Panc1 (cell line): ENCODE measurements at regions not wholly inside any gene's neighbourhood (a gene's known extent, or its start where the extent isn't known, plus 50 kb on each side); places are given as distances from the start of the nearest gene placed in this dataset.

Experiments used
- CTCF ChIP-seq: fragments of 450-650 bp; IDR thresholded peaks from 2 replicates; pipeline ENCODE4 v1.5.1; 2017; ENCODE audit warnings: mild to moderate bottlenecking
- POLR2AphosphoS5 ChIP-seq: IDR thresholded peaks from 2 replicates; pipeline ENCODE4 v1.6.1; 2012; ENCODE audit warnings: mild to moderate bottlenecking, low read depth, low read length, moderate library complexity
- REST ChIP-seq, 2 experiments: IDR thresholded peaks; 2 replicates each; pipeline ENCODE4 v1.6.1; 2011 to 2012; ENCODE audit warnings: low read depth in 2 of 2, control low read depth in 1 of 2, low read length in 1 of 2, mild to moderate bottlenecking in 1 of 2, moderate library complexity in 1 of 2; ENCODE audit not compliant: insufficient read depth in 1 of 2
- SIN3A ChIP-seq: IDR thresholded peaks from 2 replicates; pipeline ENCODE4 v1.6.1; 2012; ENCODE audit warnings: low read depth, mild to moderate bottlenecking, low read length, moderate library complexity, borderline replicate concordance; ENCODE audit not compliant: insufficient read depth

GRCh38 chr1:110750562-110750961 lies 75.8 kb upstream of the KCNA3 start:
- no peak for TF ChIP-seq CTCF
- no peak for TF ChIP-seq POLR2AphosphoS5
- TF ChIP-seq REST (IDR thresholded peaks at IDR 0.05; ENCODE audit: insufficient read depth in 1 of 2, low read depth in 2 of 2, low read length in 1 of 2) = no peak
- no peak for TF ChIP-seq SIN3A
